NCI-H2227 treated with DMSO at 0.1 percent for 48 hours (cell line): ENCODE measurements at regions not wholly inside any gene's neighbourhood (a gene's known extent, or its start where the extent isn't known, plus 50 kb on each side); places are given as distances from the start of the nearest gene placed in this dataset.

Source experiments
- DNase-seq: peaks from one replicate; lab custom pipeline; 2025; lab: John Stamatoyannopoulos, UW

GRCh38 chr5:135235551-135236227 lies 163.3 kb downstream of the MACROH2A1 start:
- no peak for DNase-seq

- DNase-seq = no peak
Observed at GRCh38 chr5:135234666-135235401, 164.2 kb downstream of the MACROH2A1 start.

- no peak for DNase-seq
Observed at GRCh38 chr5:135234242-135234641, 164.8 kb downstream of the MACROH2A1 start.

- no peak for DNase-seq
Observed at GRCh38 chr5:135233477-135233876, 165.6 kb downstream of the MACROH2A1 start.

GRCh38 chr5:135232958-135233357 lies 166.1 kb downstream of the MACROH2A1 start:
- no peak for DNase-seq

GRCh38 chr5:135231289-135231688 lies 167.7 kb downstream of the MACROH2A1 start:
- no peak for DNase-seq

GRCh38 chr5:135230251-135230925 lies 168.6 kb downstream of the MACROH2A1 start:
- DNase-seq = no peak

GRCh38 chr5:135229679-135230132 lies 169.3 kb downstream of the MACROH2A1 start:
- DNase-seq = no peak

GRCh38 chr5:135229122-135229521 lies 169.9 kb downstream of the MACROH2A1 start:
- DNase-seq = no peak

- DNase-seq = no peak
Observed at GRCh38 chr5:135228222-135228621, 170.8 kb downstream of the MACROH2A1 start.

- no peak for DNase-seq
Observed at GRCh38 chr5:135227064-135228022, 171.7 kb downstream of the MACROH2A1 start.

- DNase-seq = no peak
Observed at GRCh38 chr5:135225856-135226560, 173.0 kb downstream of the MACROH2A1 start.

- DNase-seq = no peak
Observed at GRCh38 chr5:135223891-135224625, 175.0 kb downstream of the MACROH2A1 start.

GRCh38 chr5:135223404-135223803 lies 175.6 kb downstream of the MACROH2A1 start:
- no peak for DNase-seq

- DNase-seq = no peak
Observed at GRCh38 chr5:135222771-135223170, 176.3 kb downstream of the MACROH2A1 start.

- no peak for DNase-seq
Observed at GRCh38 chr5:135222171-135222681, 176.8 kb downstream of the MACROH2A1 start.

GRCh38 chr5:135221696-135222095 lies 177.3 kb downstream of the MACROH2A1 start:
- no peak for DNase-seq

- DNase-seq = no peak
Observed at GRCh38 chr5:135221187-135221473, 177.9 kb downstream of the MACROH2A1 start.

GRCh38 chr5:135220394-135221186 lies 178.4 kb downstream of the MACROH2A1 start:
- DNase-seq = no peak

GRCh38 chr5:135219868-135220267 lies 179.2 kb downstream of the MACROH2A1 start:
- no peak for DNase-seq
